H9 (cell line): ENCODE measurements at regions not wholly inside any gene's neighbourhood (a gene's known extent, or its start where the extent isn't known, plus 50 kb on each side); places are given as distances from the start of the nearest gene placed in this dataset.

Source experiments
- DNase-seq: peaks from one replicate; pipeline ENCODE4 v3.0.0-alpha.2; 2017
- H2AFZ ChIP-seq: one replicate; pipeline ENCODE4 v1.6.1; 2013; ENCODE audit warnings: mild to moderate bottlenecking, low read length, control low read depth, moderate library complexity
- H2AK5ac ChIP-seq: 2 replicates; pipeline ENCODE4 v1.6.1; 2013; ENCODE audit warnings: low read length, control low read depth, mixed read lengths; ENCODE audit not compliant: insufficient read length
- H2BK120ac ChIP-seq: one replicate; pipeline ENCODE4 v1.6.1; 2013; ENCODE audit warnings: low read depth, mild to moderate bottlenecking, low read length, control low read depth, inconsistent platforms; ENCODE audit not compliant: poor library complexity, severe bottlenecking
- H2BK12ac ChIP-seq: 2 replicates; pipeline ENCODE4 v1.6.1; 2013; ENCODE audit warnings: low read length, control low read depth, mixed read lengths, low read depth; ENCODE audit not compliant: insufficient read length
- H2BK15ac ChIP-seq: 2 replicates; pipeline ENCODE4 v1.6.1; 2013; ENCODE audit warnings: low read depth, low read length, control low read depth
- H2BK20ac ChIP-seq: one replicate; pipeline ENCODE4 v1.6.1; 2013; ENCODE audit warnings: low read depth, mild to moderate bottlenecking, low read length, control low read depth, inconsistent platforms; ENCODE audit not compliant: poor library complexity, severe bottlenecking
- H2BK5ac ChIP-seq: 2 replicates; pipeline ENCODE4 v1.6.1; 2013; ENCODE audit warnings: low read length, control low read depth, mixed read lengths; ENCODE audit not compliant: insufficient read length
- H3K14ac ChIP-seq: 2 replicates; pipeline ENCODE4 v1.6.1; 2013; ENCODE audit warnings: low read length, control low read depth; ENCODE audit not compliant: insufficient read depth
- H3K18ac ChIP-seq: 2 replicates; pipeline ENCODE4 v1.6.1; 2013; ENCODE audit warnings: low read depth, mild to moderate bottlenecking, mixed read lengths, low read length, control low read depth; ENCODE audit not compliant: insufficient read length
- H3K23ac ChIP-seq: 2 replicates; pipeline ENCODE4 v1.6.1; 2013; ENCODE audit warnings: low read length, control low read depth, mixed read lengths, low read depth; ENCODE audit not compliant: insufficient read length
- H3K23me2 ChIP-seq: 2 replicates; pipeline ENCODE4 v1.6.1; 2013; ENCODE audit warnings: low read depth, mild to moderate bottlenecking, mixed read lengths, low read length, control low read depth; ENCODE audit not compliant: insufficient read length, poor library complexity, severe bottlenecking
- H3K27ac ChIP-seq: 2 replicates; pipeline ENCODE4 v1.5.1; 2013; ENCODE audit warnings: low read length, control low read depth, mixed read lengths, low read depth; ENCODE audit not compliant: insufficient read length
- H3K27me3 ChIP-seq: 2 replicates; pipeline ENCODE4 v1.6.1; 2013; ENCODE audit warnings: low read length, control low read depth, inconsistent platforms; ENCODE audit not compliant: insufficient read depth
- H3K4ac ChIP-seq: 2 replicates; pipeline ENCODE4 v1.6.1; 2013; ENCODE audit warnings: low read depth, mild to moderate bottlenecking, control low read depth, inconsistent platforms, low read length, moderate library complexity
- H3K4me1 ChIP-seq: 2 replicates; pipeline ENCODE4 v1.6.1; 2013; ENCODE audit warnings: low read length, control low read depth, inconsistent platforms; ENCODE audit not compliant: insufficient read depth
- H3K4me2 ChIP-seq: 2 replicates; pipeline ENCODE4 v1.6.1; 2013; ENCODE audit warnings: low read length, control low read depth, mixed read lengths; ENCODE audit not compliant: insufficient read length, insufficient read depth
- H3K56ac ChIP-seq: 2 replicates; pipeline ENCODE4 v1.6.1; 2013; ENCODE audit warnings: low read depth, mild to moderate bottlenecking, mixed read lengths, low read length, control low read depth; ENCODE audit not compliant: insufficient read length
- H3K79me1 ChIP-seq: 2 replicates; pipeline ENCODE4 v1.6.1; 2013; ENCODE audit warnings: low read depth, mild to moderate bottlenecking, moderate library complexity, low read length, control low read depth, inconsistent platforms; ENCODE audit not compliant: insufficient read depth, poor library complexity, severe bottlenecking
- H3K79me2 ChIP-seq: 2 replicates; pipeline ENCODE4 v1.6.1; 2013; ENCODE audit warnings: low read length, control low read depth, inconsistent platforms; ENCODE audit not compliant: insufficient read depth
- H3K9ac ChIP-seq: 2 replicates; pipeline ENCODE4 v1.6.1; 2013; ENCODE audit warnings: low read length, control low read depth, mixed read lengths; ENCODE audit not compliant: insufficient read length; ENCODE audit errors: extremely low read depth
- H3K9me3 ChIP-seq: one replicate; pipeline ENCODE4 v1.6.1; 2013; ENCODE audit warnings: low read depth, low read length, inconsistent platforms; ENCODE audit not compliant: control insufficient read depth
- H3T11ph ChIP-seq: one replicate; pipeline ENCODE4 v1.6.1; 2013; ENCODE audit warnings: mild to moderate bottlenecking, low read length, control low read depth, inconsistent platforms
- H4K20me1 ChIP-seq: one replicate; pipeline ENCODE4 v1.6.1; 2013; ENCODE audit not compliant: control insufficient read depth, insufficient read length, insufficient read depth
- H4K5ac ChIP-seq: 2 replicates; pipeline ENCODE4 v1.6.1; 2013; ENCODE audit warnings: low read depth, mild to moderate bottlenecking, mixed read lengths, low read length, control low read depth; ENCODE audit not compliant: insufficient read length
- H4K8ac ChIP-seq: replicated peaks from 2 replicates; pipeline ENCODE4 v1.6.1; 2013; ENCODE audit warnings: low read length, control low read depth, mixed read lengths, low read depth; ENCODE audit not compliant: insufficient read length
- H4K91ac ChIP-seq: 2 replicates; pipeline ENCODE4 v1.6.1; 2013; ENCODE audit warnings: low read depth, mild to moderate bottlenecking, moderate library complexity, mixed read lengths, low read length, control low read depth; ENCODE audit not compliant: insufficient read length
- H3K27ac Mint-ChIP-seq, 3 experiments: 2 replicates in 2 of 3; 3 replicates in 1 of 3; pipeline ENCODE4 v1.8.0; 2020 to 2021; ENCODE audit warnings: mixed read lengths in 3 of 3, mild to moderate bottlenecking in 1 of 3, moderate library complexity in 1 of 3
- H3K27me3 Mint-ChIP-seq: 2 replicates; pipeline ENCODE4 v1.8.0; 2021; ENCODE audit warnings: low read depth, mild to moderate bottlenecking, moderate library complexity, mixed read lengths
- H3K36me3 Mint-ChIP-seq, 3 experiments: 2 replicates in 2 of 3; 3 replicates in 1 of 3; pipeline ENCODE4 v1.8.0; 2020 to 2021; ENCODE audit warnings: low read depth in 3 of 3, mixed read lengths in 3 of 3; ENCODE audit not compliant: insufficient read depth in 1 of 3
- H3K4me1 Mint-ChIP-seq, 2 experiments: 2 replicates each; pipeline ENCODE4 v1.8.0; 2020; ENCODE audit warnings: mixed read lengths in 2 of 2
- H3K4me3 Mint-ChIP-seq, 2 experiments: 2 replicates in 1 of 2; 3 replicates in 1 of 2; pipeline ENCODE4 v1.8.0; 2020 to 2021; ENCODE audit warnings: mild to moderate bottlenecking in 2 of 2, mixed read lengths in 2 of 2, moderate library complexity in 1 of 2
- H3K9me3 Mint-ChIP-seq, 2 experiments: 2 replicates in 1 of 2; 3 replicates in 1 of 2; pipeline ENCODE4 v1.8.0; 2020; ENCODE audit warnings: mild to moderate bottlenecking in 2 of 2, mixed read lengths in 2 of 2, moderate library complexity in 1 of 2
- WGBS: extraction: QIAGEN DNeasy Blood & Tissue Kit; methylation state at CpG from one replicate; pipeline ENCODE4 v1.1.7; 2013; ENCODE audit warnings: missing lambda C conversion rate, low lambda C conversion rate, mixed read lengths; ENCODE audit not compliant: insufficient read length; ENCODE audit errors: extremely low coverage; 5-methylcytosine and 5-hydroxymethylcytosine counted together
- TF ChIP-seq, protein P1 (sequence below): fragments of 200-600 bp; sonication (generic); conservative IDR thresholded peaks from 3 replicates; pipeline ENCODE4 v1.8.0; 2021; ENCODE audit warnings: antibody characterized with exemption, mild to moderate bottlenecking

DNA sequence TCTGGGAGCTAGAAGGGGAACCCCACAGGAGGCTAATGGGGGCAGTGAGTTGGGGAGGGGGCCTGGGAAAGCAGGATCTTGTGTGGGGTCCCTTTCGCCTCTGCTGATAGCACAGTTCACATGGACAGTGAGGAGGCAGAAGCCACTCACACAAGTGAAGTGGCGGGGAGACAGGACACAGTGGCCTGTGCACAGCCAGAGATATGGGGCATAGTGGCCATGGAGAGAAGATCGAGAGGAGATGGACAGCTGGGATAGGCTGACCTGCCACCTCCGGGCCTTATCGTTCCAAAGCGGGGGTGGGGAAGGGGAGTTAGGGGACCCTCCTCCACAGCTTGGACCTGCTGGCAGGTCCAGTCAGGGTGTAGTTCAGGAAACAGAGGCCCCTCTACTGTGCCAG lies 69.8 kb upstream of the EDAR start:
- Histone ChIP-seq H4K91ac (no peak overlapping the region), H4K8ac (no peak overlapping the region), H2BK12ac (no peak overlapping the region), H3K56ac (no peak overlapping the region), H4K5ac (no peak overlapping the region), H3K4me1 (no peaks in the 10 kb centered on the region), H3T11ph (no peak overlapping the region), H3K9me3 (no peaks in the 10 kb centered on the region), H3K9ac (no peak overlapping the region), H4K20me1 (no peaks in the 10 kb centered on the region), H2BK20ac (no peak overlapping the region), H3K4ac (no peak overlapping the region), H3K79me1 (no peaks in the 10 kb centered on the region), H2BK120ac (no peak overlapping the region), H2AFZ (no peak overlapping the region), H3K18ac (no peak overlapping the region), H3K14ac (no peak overlapping the region), H3K4me2 (no peak overlapping the region), H2BK15ac (no peak overlapping the region), H3K27ac (no peak overlapping the region), H3K23ac (no peak overlapping the region), H2AK5ac (no peak overlapping the region), H2BK5ac (no peak overlapping the region), H3K79me2 (no peaks in the 10 kb centered on the region), H3K27me3 (no peaks in the 10 kb centered on the region), H3K23me2 (no peaks in the 10 kb centered on the region)
- Mint-ChIP-seq H3K27ac (no peak overlapping the region), H3K36me3 (no peaks in the 10 kb centered on the region), H3K4me1 (peaks cover 7 to 13% of the 10 kb centered on the region in 2 experiments), H3K27me3 (peaks cover 8% of the 10 kb centered on the region), H3K4me3 (no peak overlapping the region; a peak in 1 of 5 replicates), H3K9me3 (no peaks in the 10 kb centered on the region)
- no peak for DNase-seq
- TF ChIP-seq, protein P1, sequence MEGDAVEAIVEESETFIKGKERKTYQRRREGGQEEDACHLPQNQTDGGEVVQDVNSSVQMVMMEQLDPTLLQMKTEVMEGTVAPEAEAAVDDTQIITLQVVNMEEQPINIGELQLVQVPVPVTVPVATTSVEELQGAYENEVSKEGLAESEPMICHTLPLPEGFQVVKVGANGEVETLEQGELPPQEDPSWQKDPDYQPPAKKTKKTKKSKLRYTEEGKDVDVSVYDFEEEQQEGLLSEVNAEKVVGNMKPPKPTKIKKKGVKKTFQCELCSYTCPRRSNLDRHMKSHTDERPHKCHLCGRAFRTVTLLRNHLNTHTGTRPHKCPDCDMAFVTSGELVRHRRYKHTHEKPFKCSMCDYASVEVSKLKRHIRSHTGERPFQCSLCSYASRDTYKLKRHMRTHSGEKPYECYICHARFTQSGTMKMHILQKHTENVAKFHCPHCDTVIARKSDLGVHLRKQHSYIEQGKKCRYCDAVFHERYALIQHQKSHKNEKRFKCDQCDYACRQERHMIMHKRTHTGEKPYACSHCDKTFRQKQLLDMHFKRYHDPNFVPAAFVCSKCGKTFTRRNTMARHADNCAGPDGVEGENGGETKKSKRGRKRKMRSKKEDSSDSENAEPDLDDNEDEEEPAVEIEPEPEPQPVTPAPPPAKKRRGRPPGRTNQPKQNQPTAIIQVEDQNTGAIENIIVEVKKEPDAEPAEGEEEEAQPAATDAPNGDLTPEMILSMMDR, result no peak
- WGBS, result no CpG with 5 or more reads among the region's 6 CpGs
